GM19043 (cell line): ENCODE measurements at regions not wholly inside any gene's neighbourhood (a gene's known extent, or its start where the extent isn't known, plus 50 kb on each side); places are given as distances from the start of the nearest gene placed in this dataset.

ENCODE experiments used
- ATAC-seq: cut with Tn5 transposase; IDR thresholded peaks from one replicate; pipeline ENCODE4 v1.9.1; 2021; ENCODE audit warnings: low read depth; ENCODE audit not compliant: unreplicated experiment

DNA sequence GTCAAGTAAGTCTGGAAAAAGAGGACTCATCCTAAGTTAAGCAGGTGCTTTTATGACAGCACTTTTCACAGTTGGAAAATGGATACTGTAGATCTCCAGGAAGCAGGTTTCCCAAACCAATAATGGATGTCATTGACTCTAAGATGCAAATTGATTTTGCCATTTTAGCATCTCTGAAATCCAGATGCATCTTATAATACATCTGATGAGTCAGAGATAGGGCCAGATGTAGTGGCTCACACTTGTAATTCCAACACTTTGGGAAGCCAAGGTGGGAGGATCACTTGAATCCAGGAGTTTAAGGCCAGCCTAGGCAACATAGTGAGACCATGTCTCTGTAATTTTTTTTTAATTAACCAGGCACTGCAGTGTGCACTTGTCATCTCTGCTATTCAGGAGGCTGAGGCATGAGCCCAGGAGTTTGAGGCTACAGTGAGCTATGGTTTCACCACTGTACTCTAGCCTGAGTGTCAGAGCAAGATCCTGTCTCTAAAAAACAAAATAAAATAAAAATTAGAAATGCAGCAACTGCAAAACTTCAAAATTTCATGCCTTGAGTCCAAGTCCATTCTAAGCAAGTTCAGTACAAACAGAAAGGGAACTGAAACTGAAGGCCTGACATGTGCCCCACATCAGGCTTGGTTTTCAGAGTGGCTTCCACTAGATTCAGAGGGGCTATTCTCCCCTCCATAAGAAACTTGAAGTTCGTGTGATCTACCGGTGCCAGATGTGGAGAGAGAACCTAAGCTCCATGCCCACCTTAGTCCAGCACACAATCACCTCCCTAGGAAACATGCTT lies 267.8 kb upstream of the NCKAP5 start:
- ATAC-seq = peak; percentile 70

DNA sequence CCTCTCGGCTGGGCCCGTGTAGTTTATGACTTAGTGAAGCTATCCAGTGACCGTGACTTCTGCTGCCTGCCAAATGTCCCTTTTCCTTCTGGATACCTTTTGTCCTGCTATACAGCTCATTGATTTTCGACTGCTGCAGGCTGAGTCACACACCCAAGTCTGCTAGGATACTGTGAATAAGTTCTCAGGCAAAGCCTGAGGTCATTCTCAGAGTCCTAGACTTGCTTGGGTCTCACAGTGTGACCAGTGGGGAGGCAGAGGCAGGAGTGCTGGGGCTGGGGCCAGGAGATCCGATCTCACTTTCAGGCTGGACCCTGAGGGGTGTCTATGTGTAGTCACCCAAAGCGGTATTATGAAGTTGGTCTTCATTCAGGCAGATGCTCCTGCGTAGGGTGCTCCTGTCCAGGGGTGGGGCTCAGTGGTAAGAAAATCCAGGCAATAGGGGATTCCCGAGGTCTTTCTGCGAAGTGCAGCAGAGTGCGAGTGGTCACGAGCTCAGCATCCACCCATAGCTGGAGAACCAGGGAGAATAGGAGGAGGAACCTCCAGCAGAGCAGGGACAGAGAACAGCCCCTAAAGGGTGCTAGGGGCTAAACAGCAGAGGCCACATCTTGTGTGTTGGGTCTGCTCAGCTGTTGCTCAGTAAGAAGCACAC lies 268.6 kb upstream of the NCKAP5 start:
- no peak for ATAC-seq

DNA sequence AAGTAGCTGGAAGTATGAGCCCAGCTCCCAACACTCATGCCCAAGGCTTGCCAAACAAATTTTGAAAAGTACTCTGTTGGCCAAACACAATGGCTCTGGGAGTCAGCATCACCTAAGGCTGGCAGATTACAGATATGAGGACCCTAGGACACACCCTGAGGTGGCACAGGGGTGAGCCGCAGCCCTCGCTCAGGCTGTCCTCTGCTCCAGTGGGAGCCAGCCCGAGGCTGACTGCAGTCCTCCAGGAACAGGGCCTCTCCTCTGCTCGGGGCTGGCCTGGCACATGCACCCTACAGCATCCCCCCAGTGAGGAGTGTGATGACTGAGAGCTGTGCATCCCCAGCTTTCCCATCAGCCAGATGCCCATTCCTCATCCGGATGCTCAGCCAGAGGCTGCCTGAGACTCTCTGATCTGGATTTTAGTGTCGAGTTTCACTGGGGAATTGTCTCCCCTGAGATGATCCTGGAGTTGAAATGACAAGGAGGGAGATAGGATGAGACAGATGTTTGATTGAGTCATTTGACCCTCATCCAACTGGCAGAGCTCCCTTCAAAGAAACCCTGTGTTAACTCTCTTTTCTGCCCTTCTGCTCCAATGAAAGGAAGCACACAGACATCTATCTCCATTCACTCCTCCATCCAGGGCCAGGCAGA lies 269.3 kb upstream of the NCKAP5 start:
- no peak for ATAC-seq

DNA sequence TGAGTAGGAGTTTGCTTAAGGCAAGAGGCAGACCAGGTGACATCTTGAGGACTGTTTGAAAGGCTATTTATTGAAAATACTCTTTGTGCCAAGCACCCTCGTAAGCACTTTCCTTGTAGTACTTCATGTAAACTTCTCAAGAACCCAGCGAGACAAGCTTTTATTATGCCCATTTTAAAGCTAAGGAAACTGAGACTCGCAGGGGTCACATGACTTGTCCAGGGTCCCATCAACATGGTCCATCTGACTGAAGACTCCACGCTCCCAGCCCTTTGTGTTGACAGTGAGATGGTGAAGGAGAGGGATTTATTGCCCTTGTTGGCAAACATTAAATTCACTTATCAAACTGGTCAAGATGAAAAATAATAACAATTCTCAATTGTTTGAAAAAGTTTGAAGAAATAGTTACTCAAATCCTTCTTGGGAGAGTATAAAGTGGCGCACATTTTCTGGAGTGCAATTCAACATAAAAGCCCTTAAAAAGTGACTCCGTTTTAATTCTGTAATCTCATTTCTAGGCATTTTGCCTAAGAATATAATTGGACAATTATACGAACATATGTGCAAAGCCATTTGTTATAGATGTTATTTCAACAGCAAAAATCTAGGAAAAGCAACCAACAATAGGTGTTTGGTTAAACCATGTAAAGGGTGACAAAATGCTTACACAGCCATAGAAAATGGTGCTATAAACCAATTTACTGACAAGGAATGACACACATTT lies 270.5 kb upstream of the NCKAP5 start:
- no peak for ATAC-seq

DNA sequence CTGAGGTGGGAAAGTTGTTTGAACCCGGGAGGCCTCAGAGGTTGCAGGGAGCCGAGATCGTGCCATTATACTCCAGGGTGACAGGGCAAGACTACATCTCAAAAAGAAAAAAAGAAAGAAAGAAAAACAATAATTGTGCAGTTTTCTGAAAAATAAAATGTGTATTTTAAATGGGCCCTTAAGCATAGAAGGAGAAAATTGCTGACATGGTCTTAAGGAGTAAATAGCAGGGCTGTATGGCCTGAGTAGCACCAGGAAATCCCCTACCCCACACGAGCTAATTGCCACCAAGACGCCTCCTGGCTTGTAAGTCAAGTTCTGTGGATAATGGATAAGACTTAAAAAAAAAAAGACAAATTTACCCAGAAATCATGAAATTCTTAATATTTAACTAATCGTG lies 271.4 kb upstream of the NCKAP5 start:
- ATAC-seq = no peak

DNA sequence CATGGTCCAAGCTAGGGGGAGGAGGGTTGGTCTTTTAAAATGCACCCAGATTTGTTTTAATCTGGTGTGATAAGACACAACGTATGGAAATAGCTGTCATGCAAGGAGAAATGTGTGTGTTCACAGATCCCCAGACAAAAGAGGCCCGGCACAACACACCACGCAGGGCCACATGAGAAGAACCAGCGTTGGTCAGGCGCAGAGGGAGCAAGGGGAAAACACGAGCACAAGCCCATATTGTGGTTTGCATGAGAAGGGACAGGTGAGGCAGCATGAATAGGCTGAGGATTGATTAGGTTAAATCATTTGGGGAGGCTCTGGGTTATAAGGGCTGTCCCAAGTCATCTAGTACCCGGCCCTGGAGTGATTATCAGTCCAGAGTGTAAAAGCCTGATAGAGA lies 272.5 kb upstream of the NCKAP5 start:
- no peak for ATAC-seq

DNA sequence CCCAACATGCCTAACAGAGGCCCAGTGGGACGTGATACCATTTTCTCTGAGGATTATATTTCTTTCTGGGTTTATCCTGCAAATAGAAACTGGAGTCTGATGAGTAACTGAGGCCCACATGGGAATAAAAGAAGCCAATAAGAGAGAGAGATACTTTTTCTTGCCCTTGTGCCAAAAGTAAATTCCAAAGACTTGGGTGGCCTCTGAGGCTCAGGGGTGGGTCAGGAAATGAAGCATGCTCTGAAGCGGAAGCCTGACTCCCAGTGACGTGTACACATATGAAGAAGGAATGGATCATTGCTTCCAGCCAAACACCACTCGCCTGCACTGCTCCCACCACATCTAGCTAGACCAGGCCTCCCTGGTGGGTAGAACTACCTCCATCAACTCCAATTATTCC lies 273.6 kb upstream of the NCKAP5 start:
- no peak for ATAC-seq

DNA sequence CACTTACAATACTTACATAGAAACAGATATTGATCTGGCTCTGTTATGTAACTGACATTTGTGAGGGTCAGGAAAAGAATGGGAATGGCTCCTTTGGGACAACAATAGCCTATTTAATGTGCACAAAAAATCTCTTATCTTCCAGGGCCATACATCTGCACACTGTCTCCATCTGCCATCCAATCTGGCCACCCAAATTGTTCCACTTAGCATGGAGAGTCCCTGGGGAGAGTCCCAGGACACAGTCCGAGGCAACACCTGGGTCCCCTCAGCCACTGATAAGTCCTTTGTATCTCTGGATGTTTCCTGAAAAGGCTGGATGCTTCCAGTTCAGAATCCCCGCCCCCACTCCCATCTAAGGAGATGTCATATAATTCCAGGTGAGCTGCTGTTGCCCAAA lies 274.2 kb upstream of the NCKAP5 start:
- no peak for ATAC-seq

DNA sequence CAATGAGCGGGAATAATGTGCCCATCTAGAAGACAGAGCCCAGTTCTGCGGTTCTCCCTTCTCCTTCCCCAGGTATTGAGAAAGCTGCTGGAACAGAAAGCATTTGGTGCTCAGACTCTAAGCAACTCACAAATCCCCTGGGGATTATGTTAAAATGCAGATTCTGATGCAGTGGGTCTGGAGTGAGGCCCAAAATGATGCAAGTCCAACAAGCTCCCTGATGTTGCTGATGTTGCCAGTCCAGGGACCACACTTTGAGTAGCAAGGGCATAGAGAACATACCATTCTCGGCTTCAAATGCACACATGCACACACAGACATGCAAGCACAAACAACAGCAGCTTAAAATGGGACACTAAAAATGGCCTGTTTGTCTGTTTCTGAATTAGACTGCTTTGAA lies 274.8 kb upstream of the NCKAP5 start:
- ATAC-seq = no peak

DNA sequence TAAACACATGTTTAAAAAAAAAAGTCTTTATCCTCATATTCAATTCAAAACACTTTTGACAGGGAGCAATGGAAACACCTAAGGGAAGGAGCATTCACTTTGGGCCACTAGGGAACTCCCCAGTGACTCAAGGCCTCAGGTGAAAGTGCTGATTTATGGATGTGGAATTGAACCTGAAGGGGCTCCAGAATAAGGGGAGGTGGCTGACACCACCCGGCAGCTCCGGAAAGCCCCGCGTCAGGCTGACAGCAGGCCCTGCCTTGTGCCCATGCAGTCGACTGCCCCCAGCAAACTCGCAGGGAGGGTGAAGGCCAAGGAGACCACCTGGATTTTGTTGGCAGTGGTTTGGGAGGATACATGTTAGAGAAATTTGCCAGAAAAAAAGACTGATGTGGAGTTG lies 275.3 kb upstream of the NCKAP5 start:
- ATAC-seq = no peak

DNA sequence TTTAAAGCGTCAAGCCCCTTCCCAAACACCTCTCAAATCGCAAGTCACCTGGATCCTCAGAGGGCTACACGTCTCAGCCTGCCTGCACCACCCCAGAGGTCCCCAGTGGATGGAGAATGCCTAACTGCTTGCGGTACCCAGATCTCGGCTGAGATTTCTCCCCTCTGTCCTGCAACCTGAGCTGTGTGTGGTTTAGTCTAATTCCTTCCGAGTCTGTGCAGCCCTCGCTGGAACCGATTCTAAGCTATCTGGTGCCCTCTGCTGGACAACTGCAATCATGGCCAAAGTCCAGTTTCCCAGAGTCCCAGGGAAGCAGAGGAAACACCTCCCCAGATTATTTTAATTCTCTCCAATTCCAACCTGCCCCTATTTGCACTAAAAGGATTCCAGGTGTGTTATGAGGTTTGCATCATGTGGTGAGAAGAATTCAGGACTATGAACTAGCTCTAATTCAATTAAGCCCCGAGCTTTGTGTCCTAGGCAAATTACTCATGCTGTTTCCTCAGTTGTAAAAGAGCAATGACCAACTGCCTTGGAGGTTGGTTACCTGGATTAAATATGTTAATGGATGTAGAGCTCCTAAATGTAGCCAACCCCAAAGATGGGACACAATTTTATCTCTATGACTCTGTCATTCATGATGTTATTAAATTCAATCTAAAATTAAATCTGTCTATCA lies 276.1 kb upstream of the NCKAP5 start:
- no peak for ATAC-seq

DNA sequence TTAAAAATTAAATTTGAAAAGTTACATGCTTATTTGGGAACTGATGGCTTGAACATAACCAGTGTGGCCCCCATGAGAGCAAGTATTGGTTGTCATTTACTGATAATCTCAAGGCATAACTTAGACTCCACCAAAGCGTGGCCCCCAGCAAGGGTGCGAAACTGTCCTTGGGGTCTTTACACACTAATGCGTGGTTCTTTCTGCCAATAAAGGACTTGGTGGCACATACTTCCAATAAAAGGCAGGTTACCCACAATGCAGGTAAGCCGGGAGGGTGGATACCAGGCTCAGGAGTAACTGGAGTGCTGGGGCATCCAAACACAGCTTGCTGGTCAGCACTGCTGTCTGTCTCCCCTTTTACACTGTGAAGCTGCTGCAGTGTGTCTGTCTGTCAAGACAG lies 278.2 kb upstream of the NCKAP5 start:
- no peak for ATAC-seq

DNA sequence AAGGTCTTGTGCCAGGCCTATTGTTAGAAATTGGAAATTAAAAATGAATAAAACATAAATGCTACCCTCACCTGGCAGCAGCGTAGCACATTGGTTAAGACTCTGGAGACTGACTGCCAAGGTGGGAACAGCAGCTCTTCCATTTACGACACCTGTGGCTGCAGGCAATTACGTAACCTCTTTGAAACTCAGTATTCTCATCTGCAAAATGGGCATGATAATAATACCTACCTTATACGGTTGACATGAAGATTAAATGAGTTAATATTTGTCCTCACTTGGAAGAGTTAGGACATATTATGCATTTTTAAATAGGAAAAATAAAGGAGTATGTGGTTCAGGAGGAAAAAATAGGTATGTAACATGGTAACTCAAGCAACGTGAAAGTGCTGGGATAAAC lies 279.3 kb upstream of the NCKAP5 start:
- ATAC-seq = no peak

DNA sequence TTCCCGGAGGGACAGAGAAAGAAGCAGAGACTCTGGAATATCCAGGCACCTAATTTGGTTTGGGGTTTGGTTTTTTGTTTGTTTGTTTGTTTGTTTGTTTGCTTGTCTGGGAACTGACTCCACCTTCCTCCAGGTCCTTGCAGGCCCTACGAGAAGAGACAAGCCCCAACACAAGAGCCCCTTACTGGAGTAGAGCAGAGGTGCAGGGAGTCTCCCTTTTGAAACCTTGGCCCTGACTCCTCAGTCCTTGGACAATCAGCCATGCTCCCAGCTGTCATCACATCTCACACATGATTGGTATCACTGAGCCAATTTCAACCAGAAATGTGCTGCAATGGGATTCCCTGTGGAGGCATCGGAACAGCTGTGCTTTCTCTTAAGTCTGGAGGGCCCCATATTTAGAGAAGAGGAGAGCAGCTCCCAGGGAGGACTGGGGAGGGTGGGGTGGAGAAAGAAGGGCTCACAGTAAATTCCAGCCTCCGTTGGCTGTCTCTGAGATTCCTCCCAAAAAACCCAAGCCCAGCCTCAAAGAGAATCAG lies 279.9 kb upstream of the NCKAP5 start:
- no peak for ATAC-seq

DNA sequence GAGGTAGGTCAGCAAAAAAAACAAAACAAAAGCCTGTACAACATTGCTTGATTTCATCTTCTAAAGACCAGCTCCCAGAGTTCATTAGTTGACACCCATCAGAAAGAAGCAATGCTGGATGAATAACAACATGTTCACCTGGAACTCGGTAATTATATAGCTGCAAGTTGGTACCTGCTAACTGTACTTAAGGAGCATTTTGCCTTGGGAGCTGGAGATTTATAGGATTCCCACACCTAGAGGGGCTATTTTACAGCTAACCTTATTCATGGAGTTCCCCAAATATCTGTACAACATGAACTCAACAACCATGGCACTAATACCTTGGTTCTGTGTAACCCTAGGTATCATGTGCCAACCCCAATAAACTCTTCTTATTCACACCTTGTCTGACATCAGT lies 281.1 kb upstream of the NCKAP5 start:
- ATAC-seq = no peak

DNA sequence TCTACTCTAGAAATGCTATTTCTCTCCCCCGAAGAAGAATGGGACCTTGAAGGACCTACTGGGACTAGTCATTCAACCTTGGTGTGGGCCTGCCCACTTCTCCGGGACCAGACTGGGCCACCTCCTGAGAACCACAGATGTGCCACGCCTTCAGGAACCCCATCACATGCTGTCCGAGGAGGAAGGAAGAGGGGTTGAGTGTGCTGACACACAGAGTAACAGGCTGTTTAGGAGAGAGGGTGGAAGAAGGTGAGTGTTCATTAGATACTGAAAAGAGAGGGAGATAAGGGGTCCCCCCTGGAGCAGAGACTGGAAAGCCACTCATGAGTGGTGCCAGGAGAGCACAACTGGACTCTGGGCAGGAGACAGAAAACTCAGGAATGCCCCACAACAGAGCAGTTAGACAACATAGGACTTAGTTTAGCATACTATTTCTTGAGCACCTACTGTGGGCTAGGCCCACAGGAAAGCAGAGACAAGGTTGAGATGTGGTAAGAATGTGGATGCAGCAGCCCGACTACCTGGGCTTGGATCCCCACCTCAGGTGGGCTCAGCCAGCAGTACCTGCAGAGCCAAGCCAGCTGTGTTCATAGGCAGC lies 286.4 kb upstream of the NCKAP5 start:
- ATAC-seq = no peak

DNA sequence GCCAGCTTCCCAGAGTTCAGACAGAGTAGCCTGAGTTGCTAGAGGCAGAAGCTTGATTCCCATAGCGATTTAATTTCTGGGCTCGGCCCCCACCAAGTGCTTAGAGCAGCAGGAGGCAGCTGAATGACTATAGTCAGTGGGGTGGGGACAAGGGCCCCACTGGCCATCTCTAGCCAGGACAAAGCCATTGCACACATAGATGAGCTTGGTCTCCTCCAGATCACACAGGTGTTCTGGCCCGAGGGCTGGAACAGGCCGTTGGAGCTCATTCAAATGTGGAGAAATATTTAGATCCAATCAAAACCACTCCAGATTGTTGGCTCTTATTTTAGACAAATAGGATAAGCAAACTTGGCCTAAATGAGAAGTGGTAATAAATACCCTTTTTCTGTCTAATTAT lies 287.3 kb upstream of the NCKAP5 start:
- no peak for ATAC-seq

DNA sequence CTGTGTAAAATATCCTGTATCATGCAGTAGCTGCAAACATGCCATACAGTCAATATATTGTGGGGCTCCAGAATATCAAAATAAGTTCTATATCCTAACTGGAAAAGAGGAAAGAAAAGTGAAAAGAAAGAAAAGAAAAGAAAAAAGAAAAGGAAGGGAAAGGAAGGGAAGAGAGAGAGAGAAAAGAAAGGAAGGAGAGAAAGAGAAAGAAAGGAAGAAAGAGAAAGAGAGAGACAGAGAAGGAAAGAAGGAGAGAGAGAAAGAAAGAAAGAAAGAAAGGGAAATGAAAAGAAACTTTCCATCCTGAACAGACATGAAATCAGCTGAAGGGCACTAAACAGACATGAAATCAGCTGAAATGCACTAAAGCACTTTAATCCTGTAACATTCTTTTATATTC lies 288.4 kb upstream of the NCKAP5 start:
- ATAC-seq = no peak

DNA sequence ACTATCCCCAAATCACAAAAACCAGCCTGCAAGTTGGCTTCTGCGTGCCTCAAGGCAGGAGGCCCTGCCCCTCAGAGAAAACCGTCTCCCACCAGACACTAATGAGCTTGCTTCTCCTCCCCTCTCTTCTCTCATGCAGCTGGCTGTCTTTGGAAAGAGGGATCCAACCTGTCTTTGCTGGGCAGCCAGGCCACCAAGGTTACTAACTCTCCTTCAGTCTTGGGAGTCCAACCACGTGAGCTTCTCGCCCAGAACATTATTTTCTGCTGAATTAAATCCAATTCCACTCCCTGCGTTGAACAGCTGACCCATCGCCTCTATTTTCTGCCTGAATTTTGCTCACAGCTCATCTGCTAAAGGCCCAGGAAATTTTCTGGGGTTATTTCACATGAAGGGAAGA lies 291.3 kb upstream of the NCKAP5 start:
- no peak for ATAC-seq

DNA sequence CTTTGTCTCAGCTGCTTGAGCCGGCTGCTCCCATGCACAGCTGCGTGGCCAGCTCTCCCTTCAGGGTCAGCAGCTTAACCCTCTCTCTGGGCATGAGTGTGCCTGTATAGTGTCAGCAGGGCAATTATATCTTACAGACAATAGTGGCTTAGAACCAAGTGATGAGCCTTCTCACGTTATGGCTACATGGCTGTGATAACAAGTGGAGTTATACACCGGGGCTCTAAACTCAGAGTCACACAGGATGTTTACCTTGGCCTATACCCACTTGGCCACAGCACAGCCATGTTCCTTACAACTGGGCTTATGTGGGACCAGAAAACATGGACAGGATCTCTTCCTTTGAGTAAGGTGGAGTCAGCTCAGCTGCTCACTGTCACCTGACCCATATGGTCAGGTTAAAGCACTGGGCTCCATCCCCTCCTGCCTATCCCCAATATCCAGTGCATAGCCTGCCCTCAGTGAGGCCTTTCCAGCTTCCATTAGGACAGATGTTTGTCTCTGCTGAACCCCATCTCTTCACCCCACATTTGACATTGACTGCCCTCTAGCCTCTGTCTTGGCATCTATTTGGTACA lies 294.2 kb upstream of the NCKAP5 start:
- ATAC-seq = no peak
